CD1c-positive myeloid dendritic cell (primary cell): ENCODE measurements at regions not wholly inside any gene's neighbourhood (a gene's known extent, or its start where the extent isn't known, plus 50 kb on each side); places are given as distances from the start of the nearest gene placed in this dataset.
"Not testable (repeated sequence)": the region's sequence is repeated elsewhere in the genome, so short reads cannot be mapped to it uniquely, and the experiment has no call there.

Experiments used
- DNase-seq: peaks from one replicate; pipeline ENCODE4 v3.0.0-alpha.2; 2016; ENCODE audit errors: extremely low spot score

- DNase-seq: not testable (repeated sequence)
These were observed 62.8 kb downstream of the SCP2D1 start for GRCh38 chr20:18876394-18876793.

GRCh38 chr20:18879262-18879661 lies 65.7 kb downstream of the SCP2D1 start:
- no peak for DNase-seq

GRCh38 chr20:18886756-18887155 lies 73.2 kb downstream of the SCP2D1 start:
- no peak for DNase-seq

GRCh38 chr20:18901980-18902737 lies 88.6 kb downstream of the SCP2D1 start:
- DNase-seq: no peak

DNA sequence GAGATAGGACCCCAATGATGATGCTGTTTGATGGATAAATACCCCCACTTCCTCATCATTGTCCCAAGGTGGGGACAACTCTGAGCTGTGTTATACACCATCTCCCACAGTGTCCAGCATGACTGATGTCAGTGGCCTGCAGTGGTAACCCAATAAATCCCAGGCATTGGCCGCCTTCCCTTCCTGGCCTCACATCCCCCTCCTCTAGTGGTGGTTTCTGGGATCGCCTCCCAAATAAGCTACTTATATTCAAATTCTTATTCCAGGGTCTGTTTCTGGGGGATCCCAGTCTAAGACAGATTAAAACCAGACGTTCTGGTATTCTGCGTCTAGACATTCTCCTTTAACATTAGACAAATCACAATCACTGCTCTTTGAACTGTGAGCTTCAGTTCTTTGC lies 90.6 kb downstream of the SCP2D1 start:
- DNase-seq: no peak

- DNase-seq: no peak
These were observed 91.0 kb downstream of the SCP2D1 start for GRCh38 chr20:18904624-18905023.

DNA sequence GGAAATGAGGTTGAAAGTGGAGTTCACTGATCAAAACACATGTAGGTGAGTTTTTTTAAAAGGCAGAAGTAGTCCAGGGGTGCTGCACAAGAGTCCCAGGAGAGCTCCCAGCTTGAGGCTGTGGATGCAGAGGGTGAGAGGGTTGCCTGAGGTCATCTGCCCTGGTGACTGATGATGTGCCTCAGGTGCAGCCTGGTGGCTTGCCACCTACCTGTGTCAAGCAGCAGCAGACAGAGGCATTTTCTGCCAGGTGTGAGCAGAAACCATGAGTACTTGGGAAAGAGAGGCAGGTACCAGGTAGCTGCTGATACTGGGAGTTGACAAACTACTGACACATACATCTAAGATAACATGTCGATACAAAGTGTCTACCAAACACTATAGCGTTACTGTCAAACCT lies 92.5 kb downstream of the SCP2D1 start:
- no peak for DNase-seq

- no peak for DNase-seq
These were observed 93.8 kb downstream of the SCP2D1 start for GRCh38 chr20:18907353-18907752.

GRCh38 chr20:18908109-18908508 lies 94.5 kb downstream of the SCP2D1 start:
- no peak for DNase-seq

DNA sequence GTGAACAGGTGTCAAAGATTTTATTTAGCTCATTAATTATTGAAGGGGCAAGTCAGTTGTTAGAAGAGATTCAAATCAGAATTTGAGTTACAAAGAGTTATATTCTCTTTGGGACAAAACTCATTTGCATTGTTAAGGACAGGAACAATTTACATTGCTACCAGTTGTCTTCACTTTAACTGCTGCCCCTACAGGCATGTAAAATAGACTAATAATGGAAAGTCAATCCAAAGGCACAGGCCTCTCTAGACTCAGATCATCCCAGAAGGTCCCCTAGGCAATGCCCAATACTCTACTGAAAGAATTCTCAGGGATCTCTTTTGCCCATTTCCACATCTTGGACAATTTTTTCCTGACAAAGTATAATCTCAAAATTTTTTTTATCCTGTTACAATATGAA lies 95.7 kb downstream of the SCP2D1 start:
- no peak for DNase-seq

DNA sequence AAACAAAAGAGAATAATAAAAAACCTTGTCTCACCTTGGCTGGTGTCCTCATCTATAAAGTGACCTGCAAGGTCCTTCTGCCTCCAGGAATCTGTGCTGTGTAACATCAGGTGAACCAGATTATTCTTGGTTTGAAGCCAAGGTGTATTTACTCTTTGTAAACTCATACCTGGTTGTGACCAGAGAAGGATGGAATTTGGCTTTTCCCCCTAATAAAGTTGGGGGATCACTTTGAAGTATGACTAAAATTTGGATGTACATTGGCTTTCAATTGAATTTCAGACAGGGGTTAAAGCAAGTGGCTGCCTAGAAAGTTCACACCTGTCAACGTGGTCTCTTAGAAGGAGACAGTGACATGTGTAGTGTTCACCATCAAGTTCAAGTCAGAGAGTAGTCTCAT lies 100.1 kb downstream of the SCP2D1 start:
- DNase-seq: no peak

DNA sequence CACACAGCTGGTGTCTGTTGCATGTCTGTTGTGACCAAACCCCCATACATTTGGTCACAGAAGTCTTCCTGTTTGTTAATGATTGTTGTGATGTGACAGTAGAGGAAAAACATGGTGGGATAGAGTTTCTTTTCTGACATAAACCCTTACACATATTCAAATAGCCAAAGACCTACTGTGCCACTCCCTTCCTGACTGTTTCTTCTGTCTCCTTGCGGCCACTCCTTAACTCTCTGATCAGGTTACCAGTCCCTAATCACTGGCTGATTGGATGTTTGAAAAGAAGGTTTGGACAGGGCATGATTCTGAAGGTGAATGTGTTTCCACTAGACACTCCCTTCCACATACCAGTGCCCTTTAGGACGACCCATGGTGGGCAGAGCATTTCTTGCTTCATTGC lies 101.2 kb downstream of the SCP2D1 start:
- no peak for DNase-seq

DNA sequence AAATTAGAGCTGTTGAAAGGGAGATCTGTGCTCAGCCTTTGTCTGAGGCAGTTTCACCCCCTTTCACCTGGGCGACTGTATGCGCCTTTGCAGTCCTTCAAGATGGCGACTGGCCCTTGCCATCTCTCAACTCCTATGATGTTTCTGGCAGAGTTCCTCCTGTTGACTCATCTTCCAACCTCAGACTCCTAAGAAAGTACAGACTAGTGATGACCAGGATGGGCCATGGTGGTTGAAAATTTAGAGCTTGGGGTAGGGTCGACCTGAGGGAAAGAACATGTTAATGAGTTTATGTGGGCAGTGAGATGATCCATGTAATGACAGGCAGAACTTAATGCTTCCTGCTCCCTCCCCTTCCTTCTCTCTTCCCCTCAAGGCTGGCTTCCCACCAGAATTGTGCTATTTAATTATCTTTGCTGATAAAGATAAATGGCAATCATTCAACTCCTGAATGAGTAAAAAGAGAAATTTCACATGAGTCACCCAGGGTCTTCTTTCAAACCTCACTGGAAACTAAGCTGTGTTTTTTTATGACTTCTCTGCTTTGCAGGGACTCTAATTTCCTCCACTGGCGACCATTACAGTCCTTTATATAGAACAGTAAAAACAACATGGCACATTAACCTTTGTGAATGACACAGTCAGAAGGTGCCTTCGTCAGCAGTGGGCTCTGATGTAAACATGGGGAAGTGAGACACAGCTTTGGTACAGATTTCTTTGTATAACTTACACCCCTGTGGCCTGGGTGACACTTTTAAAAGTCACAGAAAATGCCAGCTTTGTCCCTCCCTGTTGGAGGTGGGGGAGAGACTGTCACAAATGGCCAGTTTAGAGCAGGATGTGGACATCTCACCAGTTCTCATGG lies 103.5 kb downstream of the SCP2D1 start:
- DNase-seq: no peak

DNA sequence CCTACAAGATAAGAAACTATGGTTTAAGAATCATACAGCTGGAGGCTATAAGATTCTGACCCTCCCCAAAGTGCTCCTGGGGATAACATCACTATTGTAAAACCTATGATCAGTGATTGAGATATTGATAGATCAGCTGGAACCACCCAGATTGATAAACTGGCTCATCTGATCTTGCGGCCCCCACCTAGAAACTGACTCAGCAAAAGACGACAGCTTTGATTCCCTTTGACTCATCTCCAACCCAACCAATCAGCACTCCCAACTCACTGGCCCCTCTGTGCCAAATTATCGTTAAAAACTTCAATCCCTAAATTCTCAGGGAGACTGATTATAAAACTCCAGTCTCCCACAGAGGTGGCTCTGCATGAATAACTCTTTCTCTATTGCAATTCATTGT lies 106.4 kb downstream of the SCP2D1 start:
- no peak for DNase-seq

- no peak for DNase-seq
These were observed 107.7 kb downstream of the SCP2D1 start for GRCh38 chr20:18921291-18921690.

DNA sequence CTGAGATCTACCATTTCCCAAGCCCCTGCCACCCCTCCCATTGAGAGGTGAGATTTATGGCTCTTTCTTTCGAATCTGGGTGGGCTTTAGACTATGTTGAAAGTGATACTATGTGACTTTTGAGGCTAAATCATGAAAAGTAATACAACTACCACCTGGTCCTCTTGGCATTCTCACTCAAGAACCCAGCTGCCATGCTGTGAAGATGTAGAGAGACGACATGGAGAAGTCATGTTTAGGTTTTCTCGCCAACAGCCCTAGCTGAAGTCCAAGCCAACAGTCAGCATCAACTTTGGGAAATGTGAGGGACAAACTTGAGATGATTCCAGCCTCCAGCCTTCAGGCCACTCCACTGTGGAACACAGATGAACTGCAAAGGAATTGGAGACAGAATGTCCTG lies 108.7 kb downstream of the SCP2D1 start:
- DNase-seq: no peak

DNA sequence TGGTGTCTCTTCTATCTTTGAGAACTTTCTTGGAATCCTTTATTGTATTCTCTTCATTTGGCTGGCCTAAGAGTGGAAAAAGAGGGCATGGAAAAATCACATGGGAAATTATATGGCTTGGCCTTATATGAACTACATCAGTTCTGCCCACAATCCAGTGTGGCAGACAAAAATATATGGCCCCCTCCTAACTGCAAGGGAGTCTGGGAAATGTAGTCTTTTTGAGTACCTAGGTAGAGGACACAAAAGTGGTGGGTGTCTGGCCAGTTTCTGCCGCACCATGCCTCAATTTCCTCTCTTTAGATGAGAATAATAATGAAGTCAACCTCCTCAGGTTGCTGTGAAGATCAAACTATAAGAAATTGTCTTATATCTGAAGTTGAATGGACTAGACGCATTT lies 109.3 kb downstream of the SCP2D1 start:
- no peak for DNase-seq

DNA sequence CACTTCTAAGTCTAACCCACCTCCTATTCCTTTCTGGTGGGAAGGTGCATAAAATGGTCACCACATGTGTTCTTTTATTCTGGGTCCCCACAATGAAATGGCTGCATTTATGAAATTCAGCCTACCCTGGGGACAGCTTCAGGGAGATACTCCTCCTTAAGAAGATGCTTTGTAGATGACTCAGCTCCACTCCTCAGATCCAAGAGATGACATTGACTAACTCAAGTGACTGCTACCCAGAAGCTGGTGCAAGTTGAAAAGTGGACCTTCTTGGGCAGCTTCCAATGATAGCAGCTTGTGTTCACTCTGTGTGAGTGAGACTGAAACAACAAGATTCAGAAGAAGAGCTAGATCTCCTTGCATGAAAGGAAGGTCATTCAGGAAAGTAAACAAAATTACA lies 113.4 kb downstream of the SCP2D1 start:
- no peak for DNase-seq

GRCh38 chr20:18928626-18929025 lies 115.0 kb downstream of the SCP2D1 start:
- no peak for DNase-seq

- DNase-seq: no peak
These were observed 116.2 kb downstream of the SCP2D1 start for GRCh38 chr20:18929800-18930199.

DNA sequence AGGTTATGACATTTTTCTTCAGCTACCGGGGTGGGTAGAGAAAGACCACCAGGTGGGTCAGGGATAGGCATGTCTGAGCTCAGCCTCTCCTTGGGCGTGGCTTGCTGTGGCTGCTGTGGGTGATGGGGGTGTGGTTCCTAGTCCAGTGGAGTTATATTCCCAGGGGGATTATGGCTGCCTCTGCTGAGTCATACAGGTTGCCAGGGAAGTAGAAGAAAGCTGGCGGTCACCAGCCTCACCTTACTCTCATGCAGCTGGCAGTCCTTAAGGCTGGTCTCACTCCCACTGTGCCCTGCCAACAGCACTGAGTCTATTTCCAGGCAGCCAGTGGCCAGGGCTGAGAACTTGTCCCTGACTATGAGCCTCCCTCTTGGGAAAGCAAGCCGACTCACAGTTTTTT lies 130.0 kb downstream of the SCP2D1 start:
- DNase-seq: no peak

DNA sequence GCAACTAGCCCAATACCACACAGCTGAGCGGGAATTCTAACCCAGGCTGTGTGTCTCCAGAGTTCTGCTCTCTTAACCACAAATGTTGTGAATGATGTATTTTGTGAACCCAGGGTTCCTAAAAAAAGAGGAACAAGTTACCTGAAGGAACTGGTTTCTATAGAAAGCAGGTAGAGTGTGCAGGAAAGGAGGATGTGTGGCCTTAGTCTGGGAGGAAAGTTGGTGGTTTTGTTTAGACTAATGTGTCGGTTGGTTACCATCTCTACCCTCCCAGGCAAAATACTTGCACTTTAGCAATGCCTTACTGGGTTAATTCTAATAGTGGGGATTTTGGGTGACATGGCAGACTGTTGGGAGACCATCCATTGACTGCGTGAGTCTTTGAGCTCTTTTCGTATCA lies 143.3 kb downstream of the SCP2D1 start:
- no peak for DNase-seq

DNA sequence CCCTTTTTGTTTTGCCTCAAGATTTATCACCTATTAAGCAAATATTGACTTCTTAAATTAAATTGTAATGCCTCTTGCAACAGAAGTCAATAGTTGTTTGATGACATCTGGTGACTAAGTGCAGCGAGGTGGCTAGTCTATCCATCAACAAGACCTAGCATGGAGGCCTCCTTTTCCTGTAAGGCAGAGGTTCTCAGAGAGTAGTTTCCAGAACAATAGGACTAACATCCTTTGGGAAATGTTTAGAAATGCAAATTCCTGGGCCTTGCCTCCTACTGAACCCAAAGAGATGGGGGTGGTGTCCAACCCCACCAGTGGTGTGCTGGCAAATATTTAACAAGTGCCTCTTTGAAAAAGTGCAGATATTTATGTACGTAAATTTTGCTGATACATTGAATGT lies 143.7 kb downstream of the SCP2D1 start:
- DNase-seq: no peak
